H1 (cell line): ENCODE measurements at regions not wholly inside any gene's neighbourhood (a gene's known extent, or its start where the extent isn't known, plus 50 kb on each side); places are given as distances from the start of the nearest gene placed in this dataset.

ENCODE experiments used
- BRCA1 ChIP-seq: IDR thresholded peaks from 2 replicates; pipeline ENCODE4 v1.6.1; 2012; ENCODE audit warnings: low read depth, low read length, improper control_type of control experiment
- CBX5 ChIP-seq: fragments of 300-800, 300-1000 bp; sonication (generic); IDR thresholded peaks from 2 replicates; pipeline ENCODE4 v1.7.1; 2016; ENCODE audit warnings: antibody characterized with exemption, low read length, low read depth
- CHD2 ChIP-seq: IDR thresholded peaks from 2 replicates; pipeline ENCODE4 v1.6.1; 2012; ENCODE audit warnings: low read length, improper control_type of control experiment
- EP300 ChIP-seq, 2 experiments: IDR thresholded peaks; 1 replicate in 1 of 2; 2 replicates in 1 of 2; pipeline ENCODE4 v1.6.1; 2011 to 2012; ENCODE audit warnings: low read depth in 2 of 2, low read length in 2 of 2, mild to moderate bottlenecking in 2 of 2, borderline replicate concordance in 1 of 2, inconsistent platforms in 1 of 2, moderate library complexity in 1 of 2
- EZH2 ChIP-seq: fragments of 200-600 bp; sonication (generic); IDR thresholded peaks from 2 replicates; pipeline ENCODE4 v1.7.1; 2012; ENCODE audit warnings: low read depth, mild to moderate bottlenecking, moderate library complexity, low read length, inconsistent platforms; ENCODE audit not compliant: severe bottlenecking
- GABPA ChIP-seq: IDR thresholded peaks from 2 replicates; pipeline ENCODE4 v1.6.1; 2011; ENCODE audit warnings: mild to moderate bottlenecking, low read length, moderate library complexity, borderline replicate concordance; ENCODE audit not compliant: insufficient read depth
- PHF8 ChIP-seq: fragments of 200-600 bp; sonication (generic); conservative IDR thresholded peaks from 2 replicates; pipeline ENCODE4 v1.7.1; 2012; ENCODE audit warnings: low read depth, mild to moderate bottlenecking, inconsistent platforms, low read length, moderate library complexity
- POLR2A ChIP-seq, 2 experiments: IDR thresholded peaks; 1 replicate in 1 of 2; 2 replicates in 1 of 2; pipeline ENCODE4 v1.6.1; 2011; ENCODE audit warnings: low read depth in 2 of 2, low read length in 2 of 2, mild to moderate bottlenecking in 2 of 2; ENCODE audit errors: control extremely low read depth in 1 of 2
- POLR2AphosphoS5 ChIP-seq: IDR thresholded peaks from 2 replicates; pipeline ENCODE4 v1.6.1; 2011; ENCODE audit warnings: low read depth, low read length
- RXRA ChIP-seq: IDR thresholded peaks from 2 replicates; pipeline ENCODE4 v1.6.1; 2011; ENCODE audit warnings: low read depth, mild to moderate bottlenecking, low read length, moderate library complexity; ENCODE audit not compliant: insufficient read depth
- TF ChIP-seq, protein P1 (sequence below): IDR thresholded peaks from 2 replicates; pipeline ENCODE4 v1.6.1; 2012; ENCODE audit warnings: inconsistent platforms
- TF ChIP-seq, protein P2 (sequence below), 3 experiments: IDR thresholded peaks; 1 replicate in 2 of 3; 2 replicates in 1 of 3; pipeline versions ENCODE4 v1.5.1 to v1.6.1; 2011; ENCODE audit warnings: low read length in 3 of 3, mild to moderate bottlenecking in 3 of 3, inconsistent platforms in 2 of 3, low read depth in 1 of 3, moderate library complexity in 1 of 3; ENCODE audit not compliant: insufficient read depth in 1 of 3; ENCODE audit errors: control extremely low read depth in 1 of 3
- TF ChIP-seq, protein P3 (sequence below): fragments of 300-600 bp; sonication (generic); IDR thresholded peaks from 2 replicates; pipeline ENCODE4 v1.7.1; 2012; ENCODE audit warnings: low read length, moderate library complexity, mild to moderate bottlenecking, inconsistent platforms; ENCODE audit not compliant: insufficient replicate concordance

DNA sequence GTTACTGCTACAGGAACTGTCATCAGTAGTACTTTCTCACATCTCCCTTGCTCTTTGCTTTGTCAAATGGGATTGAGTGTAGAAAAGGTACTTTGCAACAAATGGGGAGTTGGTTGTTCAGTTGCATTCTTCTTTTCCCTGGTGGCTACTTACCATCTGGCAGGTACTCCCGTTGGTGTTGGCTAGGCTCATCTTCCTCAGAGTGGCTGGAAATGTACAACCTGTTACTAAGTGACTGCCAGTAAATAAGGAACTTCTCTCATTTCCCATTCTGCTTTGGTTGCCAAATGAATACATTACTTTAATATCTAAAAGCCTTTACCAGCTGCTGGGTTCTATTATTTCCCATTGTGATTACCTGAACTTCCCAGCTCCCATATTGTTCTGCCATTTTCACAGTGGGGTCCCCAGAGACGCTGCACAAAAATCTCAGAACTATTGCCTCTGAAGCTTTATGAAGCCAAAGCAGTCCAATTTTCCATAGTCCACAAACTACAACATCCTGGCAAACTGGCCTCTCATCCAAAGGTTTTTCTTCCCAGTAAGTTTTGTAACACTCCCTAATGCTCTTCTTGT lies 229.7 kb upstream of the HTR1E start:
- TF ChIP-seq GABPA (no peak), POLR2AphosphoS5 (no peak), POLR2A (IDR thresholded peaks at IDR 0.05; ENCODE audit: control extremely low read depth in 1 of 2, low read depth in 2 of 2, low read length in 2 of 2) (no peak), EZH2 (no peak), PHF8 (no peak), RXRA (no peak), EP300 (IDR thresholded peaks at IDR 0.05; ENCODE audit: borderline replicate concordance in 1 of 2, low read depth in 2 of 2, low read length in 2 of 2) (no peak), CBX5 (no peak), CHD2 (no peak), BRCA1 (no peak)
- TF ChIP-seq, protein P1, sequence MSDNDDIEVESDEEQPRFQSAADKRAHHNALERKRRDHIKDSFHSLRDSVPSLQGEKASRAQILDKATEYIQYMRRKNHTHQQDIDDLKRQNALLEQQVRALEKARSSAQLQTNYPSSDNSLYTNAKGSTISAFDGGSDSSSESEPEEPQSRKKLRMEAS = no peak
- TF ChIP-seq, protein P2, sequence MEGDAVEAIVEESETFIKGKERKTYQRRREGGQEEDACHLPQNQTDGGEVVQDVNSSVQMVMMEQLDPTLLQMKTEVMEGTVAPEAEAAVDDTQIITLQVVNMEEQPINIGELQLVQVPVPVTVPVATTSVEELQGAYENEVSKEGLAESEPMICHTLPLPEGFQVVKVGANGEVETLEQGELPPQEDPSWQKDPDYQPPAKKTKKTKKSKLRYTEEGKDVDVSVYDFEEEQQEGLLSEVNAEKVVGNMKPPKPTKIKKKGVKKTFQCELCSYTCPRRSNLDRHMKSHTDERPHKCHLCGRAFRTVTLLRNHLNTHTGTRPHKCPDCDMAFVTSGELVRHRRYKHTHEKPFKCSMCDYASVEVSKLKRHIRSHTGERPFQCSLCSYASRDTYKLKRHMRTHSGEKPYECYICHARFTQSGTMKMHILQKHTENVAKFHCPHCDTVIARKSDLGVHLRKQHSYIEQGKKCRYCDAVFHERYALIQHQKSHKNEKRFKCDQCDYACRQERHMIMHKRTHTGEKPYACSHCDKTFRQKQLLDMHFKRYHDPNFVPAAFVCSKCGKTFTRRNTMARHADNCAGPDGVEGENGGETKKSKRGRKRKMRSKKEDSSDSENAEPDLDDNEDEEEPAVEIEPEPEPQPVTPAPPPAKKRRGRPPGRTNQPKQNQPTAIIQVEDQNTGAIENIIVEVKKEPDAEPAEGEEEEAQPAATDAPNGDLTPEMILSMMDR (IDR thresholded peaks at IDR 0.05; ENCODE audit: control extremely low read depth in 1 of 3, insufficient read depth in 1 of 3, low read depth in 1 of 3, low read length in 3 of 3) = no peak
- TF ChIP-seq, protein P3, sequence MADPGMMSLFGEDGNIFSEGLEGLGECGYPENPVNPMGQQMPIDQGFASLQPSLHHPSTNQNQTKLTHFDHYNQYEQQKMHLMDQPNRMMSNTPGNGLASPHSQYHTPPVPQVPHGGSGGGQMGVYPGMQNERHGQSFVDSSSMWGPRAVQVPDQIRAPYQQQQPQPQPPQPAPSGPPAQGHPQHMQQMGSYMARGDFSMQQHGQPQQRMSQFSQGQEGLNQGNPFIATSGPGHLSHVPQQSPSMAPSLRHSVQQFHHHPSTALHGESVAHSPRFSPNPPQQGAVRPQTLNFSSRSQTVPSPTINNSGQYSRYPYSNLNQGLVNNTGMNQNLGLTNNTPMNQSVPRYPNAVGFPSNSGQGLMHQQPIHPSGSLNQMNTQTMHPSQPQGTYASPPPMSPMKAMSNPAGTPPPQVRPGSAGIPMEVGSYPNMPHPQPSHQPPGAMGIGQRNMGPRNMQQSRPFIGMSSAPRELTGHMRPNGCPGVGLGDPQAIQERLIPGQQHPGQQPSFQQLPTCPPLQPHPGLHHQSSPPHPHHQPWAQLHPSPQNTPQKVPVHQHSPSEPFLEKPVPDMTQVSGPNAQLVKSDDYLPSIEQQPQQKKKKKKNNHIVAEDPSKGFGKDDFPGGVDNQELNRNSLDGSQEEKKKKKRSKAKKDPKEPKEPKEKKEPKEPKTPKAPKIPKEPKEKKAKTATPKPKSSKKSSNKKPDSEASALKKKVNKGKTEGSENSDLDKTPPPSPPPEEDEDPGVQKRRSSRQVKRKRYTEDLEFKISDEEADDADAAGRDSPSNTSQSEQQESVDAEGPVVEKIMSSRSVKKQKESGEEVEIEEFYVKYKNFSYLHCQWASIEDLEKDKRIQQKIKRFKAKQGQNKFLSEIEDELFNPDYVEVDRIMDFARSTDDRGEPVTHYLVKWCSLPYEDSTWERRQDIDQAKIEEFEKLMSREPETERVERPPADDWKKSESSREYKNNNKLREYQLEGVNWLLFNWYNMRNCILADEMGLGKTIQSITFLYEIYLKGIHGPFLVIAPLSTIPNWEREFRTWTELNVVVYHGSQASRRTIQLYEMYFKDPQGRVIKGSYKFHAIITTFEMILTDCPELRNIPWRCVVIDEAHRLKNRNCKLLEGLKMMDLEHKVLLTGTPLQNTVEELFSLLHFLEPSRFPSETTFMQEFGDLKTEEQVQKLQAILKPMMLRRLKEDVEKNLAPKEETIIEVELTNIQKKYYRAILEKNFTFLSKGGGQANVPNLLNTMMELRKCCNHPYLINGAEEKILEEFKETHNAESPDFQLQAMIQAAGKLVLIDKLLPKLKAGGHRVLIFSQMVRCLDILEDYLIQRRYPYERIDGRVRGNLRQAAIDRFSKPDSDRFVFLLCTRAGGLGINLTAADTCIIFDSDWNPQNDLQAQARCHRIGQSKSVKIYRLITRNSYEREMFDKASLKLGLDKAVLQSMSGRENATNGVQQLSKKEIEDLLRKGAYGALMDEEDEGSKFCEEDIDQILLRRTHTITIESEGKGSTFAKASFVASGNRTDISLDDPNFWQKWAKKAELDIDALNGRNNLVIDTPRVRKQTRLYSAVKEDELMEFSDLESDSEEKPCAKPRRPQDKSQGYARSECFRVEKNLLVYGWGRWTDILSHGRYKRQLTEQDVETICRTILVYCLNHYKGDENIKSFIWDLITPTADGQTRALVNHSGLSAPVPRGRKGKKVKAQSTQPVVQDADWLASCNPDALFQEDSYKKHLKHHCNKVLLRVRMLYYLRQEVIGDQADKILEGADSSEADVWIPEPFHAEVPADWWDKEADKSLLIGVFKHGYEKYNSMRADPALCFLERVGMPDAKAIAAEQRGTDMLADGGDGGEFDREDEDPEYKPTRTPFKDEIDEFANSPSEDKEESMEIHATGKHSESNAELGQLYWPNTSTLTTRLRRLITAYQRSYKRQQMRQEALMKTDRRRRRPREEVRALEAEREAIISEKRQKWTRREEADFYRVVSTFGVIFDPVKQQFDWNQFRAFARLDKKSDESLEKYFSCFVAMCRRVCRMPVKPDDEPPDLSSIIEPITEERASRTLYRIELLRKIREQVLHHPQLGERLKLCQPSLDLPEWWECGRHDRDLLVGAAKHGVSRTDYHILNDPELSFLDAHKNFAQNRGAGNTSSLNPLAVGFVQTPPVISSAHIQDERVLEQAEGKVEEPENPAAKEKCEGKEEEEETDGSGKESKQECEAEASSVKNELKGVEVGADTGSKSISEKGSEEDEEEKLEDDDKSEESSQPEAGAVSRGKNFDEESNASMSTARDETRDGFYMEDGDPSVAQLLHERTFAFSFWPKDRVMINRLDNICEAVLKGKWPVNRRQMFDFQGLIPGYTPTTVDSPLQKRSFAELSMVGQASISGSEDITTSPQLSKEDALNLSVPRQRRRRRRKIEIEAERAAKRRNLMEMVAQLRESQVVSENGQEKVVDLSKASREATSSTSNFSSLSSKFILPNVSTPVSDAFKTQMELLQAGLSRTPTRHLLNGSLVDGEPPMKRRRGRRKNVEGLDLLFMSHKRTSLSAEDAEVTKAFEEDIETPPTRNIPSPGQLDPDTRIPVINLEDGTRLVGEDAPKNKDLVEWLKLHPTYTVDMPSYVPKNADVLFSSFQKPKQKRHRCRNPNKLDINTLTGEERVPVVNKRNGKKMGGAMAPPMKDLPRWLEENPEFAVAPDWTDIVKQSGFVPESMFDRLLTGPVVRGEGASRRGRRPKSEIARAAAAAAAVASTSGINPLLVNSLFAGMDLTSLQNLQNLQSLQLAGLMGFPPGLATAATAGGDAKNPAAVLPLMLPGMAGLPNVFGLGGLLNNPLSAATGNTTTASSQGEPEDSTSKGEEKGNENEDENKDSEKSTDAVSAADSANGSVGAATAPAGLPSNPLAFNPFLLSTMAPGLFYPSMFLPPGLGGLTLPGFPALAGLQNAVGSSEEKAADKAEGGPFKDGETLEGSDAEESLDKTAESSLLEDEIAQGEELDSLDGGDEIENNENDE = no peak
